ENCODE measurements at regions not wholly inside any gene's neighbourhood (a gene's known extent, or its start where the extent isn't known, plus 50 kb on each side); places are given as distances from the start of the nearest gene placed in this dataset.

- DNase-seq (ENCODE audit: low read depth) = no peak
- TF ChIP-seq CTCF (IDR thresholded peaks at IDR 0.05; ENCODE audit: low read depth, low read length, missing control alignments) = no peak
- in situ Hi-C loops (cut with HindIII; ENCODE audit: low sequenced_read_pairs) = no loop called here
- H3K4me3 ChIP-seq (ENCODE audit: low read depth, low read length) = no peak overlapping the region
These were observed 124.3 kb upstream of the MOCS2 start for GRCh38 chr5:53233645-53234405.

- no peak for TF ChIP-seq CTCF (IDR thresholded peaks at IDR 0.05; ENCODE audit: low read depth, low read length, missing control alignments)
- H3K4me3 ChIP-seq (ENCODE audit: low read depth, low read length) = no peak overlapping the region
- in situ Hi-C loops (cut with HindIII; ENCODE audit: low sequenced_read_pairs) = no loop called here
- DNase-seq (ENCODE audit: low read depth) = no peak
These were observed 127.1 kb upstream of the MOCS2 start for GRCh38 chr5:53236683-53237082.

GRCh38 chr5:53237876-53238275 lies 128.3 kb upstream of the MOCS2 start:
- no peak for DNase-seq (ENCODE audit: low read depth)
- TF ChIP-seq CTCF (IDR thresholded peaks at IDR 0.05; ENCODE audit: low read depth, low read length, missing control alignments) = no peak
- no peak overlapping the region for H3K4me3 ChIP-seq (ENCODE audit: low read depth, low read length)
- in situ Hi-C loops (cut with HindIII; ENCODE audit: low sequenced_read_pairs) = no loop called here

GRCh38 chr5:53239301-53239990 lies 129.9 kb upstream of the MOCS2 start:
- DNase-seq (ENCODE audit: low read depth) = no peak
- H3K4me3 ChIP-seq (ENCODE audit: low read depth, low read length) = no peak overlapping the region
- in situ Hi-C loops (cut with HindIII; ENCODE audit: low sequenced_read_pairs) = no loop called here
- TF ChIP-seq CTCF (IDR thresholded peaks at IDR 0.05; ENCODE audit: low read depth, low read length, missing control alignments) = no peak

GRCh38 chr5:53240661-53241060 lies 131.1 kb upstream of the MOCS2 start:
- in situ Hi-C loops (cut with HindIII; ENCODE audit: low sequenced_read_pairs) = no loop called here
- TF ChIP-seq CTCF (IDR thresholded peaks at IDR 0.05; ENCODE audit: low read depth, low read length, missing control alignments) = no peak
- no peak for DNase-seq (ENCODE audit: low read depth)
- no peak overlapping the region for H3K4me3 ChIP-seq (ENCODE audit: low read depth, low read length)

- no peak overlapping the region for H3K4me3 ChIP-seq (ENCODE audit: low read depth, low read length)
- TF ChIP-seq CTCF (IDR thresholded peaks at IDR 0.05; ENCODE audit: low read depth, low read length, missing control alignments) = no peak
- DNase-seq (ENCODE audit: low read depth) = no peak
- in situ Hi-C loops (cut with HindIII; ENCODE audit: low sequenced_read_pairs) = no loop called here
These were observed 132.0 kb upstream of the MOCS2 start for GRCh38 chr5:53241572-53241971.

Measured in astrocyte of the cerebellum (primary cell).